HepG2 (cell line): ENCODE measurements at regions not wholly inside any gene's neighbourhood (a gene's known extent, or its start where the extent isn't known, plus 50 kb on each side); places are given as distances from the start of the nearest gene placed in this dataset.

Experiments used
- IRX3 ChIP-seq: sonication (generic); formaldehyde crosslinking; IDR thresholded peaks from 2 replicates; pipeline ENCODE4 v1.8.1; 2023; ENCODE audit warnings: mild to moderate bottlenecking, low read depth, missing genetic modification reagents, borderline replicate concordance
- KLF6 ChIP-seq: IDR thresholded peaks from 2 replicates; pipeline ENCODE4 v1.8.0; 2016; ENCODE audit warnings: missing biosample characterization, missing genetic modification reagents
- MTF1 ChIP-seq: sonication (generic); formaldehyde crosslinking; IDR thresholded peaks from 2 replicates; pipeline ENCODE4 v1.5.0; 2020; ENCODE audit warnings: missing genetic modification reagents
- POGZ ChIP-seq: sonication (generic); formaldehyde crosslinking; IDR thresholded peaks from 2 replicates; pipeline ENCODE4 v1.4.0; 2020; ENCODE audit warnings: mild to moderate bottlenecking, missing genetic modification reagents
- RXRB ChIP-seq: IDR thresholded peaks from 2 replicates; pipeline ENCODE4 v1.6.1; 2016; ENCODE audit warnings: borderline replicate concordance, missing genetic modification reagents, missing compliant biosample characterization
- SP1 ChIP-seq, 2 experiments: fragments of 450-650 bp in 1 of 2; sonication (generic) in 1 of 2; formaldehyde crosslinking in 1 of 2; IDR thresholded peaks; 2 replicates each; pipeline versions ENCODE4 v1.4.0 to v1.6.1; 2016 to 2020; ENCODE audit warnings: missing genetic modification reagents in 1 of 2
- SP4 ChIP-seq: sonication (generic); formaldehyde crosslinking; IDR thresholded peaks from 2 replicates; pipeline ENCODE4 v1.8.1; 2023; ENCODE audit warnings: mild to moderate bottlenecking, missing genetic modification reagents
- SRSF9 ChIP-seq: fragments of 200-400 bp; formaldehyde crosslinking; IDR thresholded peaks from 2 replicates; pipeline ENCODE4 v1.6.1; 2018; ENCODE audit warnings: borderline replicate concordance, mild to moderate bottlenecking, low read depth, low read length; ENCODE audit not compliant: insufficient read depth, poor library complexity, severe bottlenecking
- ZFP36L2 ChIP-seq: sonication (generic); formaldehyde crosslinking; IDR thresholded peaks from 2 replicates; pipeline ENCODE4 v1.4.0; 2020; ENCODE audit warnings: missing genetic modification reagents
- ZNF17 ChIP-seq: sonication (generic); formaldehyde crosslinking; IDR thresholded peaks from 2 replicates; pipeline ENCODE4 v1.5.0; 2020; ENCODE audit warnings: mild to moderate bottlenecking, missing genetic modification reagents
- ZNF224 ChIP-seq: sonication (generic); formaldehyde crosslinking; IDR thresholded peaks from 2 replicates; pipeline ENCODE4 v1.5.0; 2020; ENCODE audit warnings: mild to moderate bottlenecking, missing genetic modification reagents
- ZNF383 ChIP-seq: sonication (generic); formaldehyde crosslinking; IDR thresholded peaks from 2 replicates; pipeline ENCODE4 v1.4.0; 2020; ENCODE audit warnings: missing genetic modification reagents, mild to moderate bottlenecking, borderline replicate concordance
- ZNF570 ChIP-seq: sonication (generic); formaldehyde crosslinking; IDR thresholded peaks from 2 replicates; pipeline ENCODE4 v1.4.0; 2020; ENCODE audit warnings: mild to moderate bottlenecking, missing genetic modification reagents, borderline replicate concordance
- ZSCAN29 ChIP-seq: sonication (generic); formaldehyde crosslinking; conservative IDR thresholded peaks from 2 replicates; pipeline ENCODE4 v1.4.0; 2020; ENCODE audit warnings: mild to moderate bottlenecking, missing genetic modification reagents
- TF ChIP-seq, protein P1 (sequence below): sonication (generic); formaldehyde crosslinking; conservative IDR thresholded peaks from 2 replicates; pipeline ENCODE4 v1.5.0; 2020; ENCODE audit warnings: missing genetic modification reagents
- TF ChIP-seq, protein P2 (sequence below): sonication (generic); formaldehyde crosslinking; IDR thresholded peaks from 2 replicates; pipeline ENCODE4 v1.8.1; 2022; ENCODE audit warnings: mild to moderate bottlenecking, missing genetic modification reagents
- TF ChIP-seq, protein P3 (sequence below): sonication (generic); formaldehyde crosslinking; IDR thresholded peaks from 2 replicates; pipeline ENCODE4 v1.4.0; 2020; ENCODE audit warnings: mild to moderate bottlenecking, missing genetic modification reagents
- TF ChIP-seq, protein P4 (sequence below): sonication (generic); formaldehyde crosslinking; IDR thresholded peaks from 2 replicates; pipeline ENCODE4 v1.8.0; 2022; ENCODE audit warnings: low read depth, missing genetic modification reagents

GRCh38 chr16:31713071-31713944 lies 160.3 kb upstream of the ZNF267 start (continued):
- TF ChIP-seq MTF1, result peak; percentile 64; the same call in 1 of the 2 replicates
- TF ChIP-seq ZNF383 (CRISPR knock-in tag), result peak; percentile 80; the same call in 1 of the 2 replicates
- TF ChIP-seq, protein P1, sequence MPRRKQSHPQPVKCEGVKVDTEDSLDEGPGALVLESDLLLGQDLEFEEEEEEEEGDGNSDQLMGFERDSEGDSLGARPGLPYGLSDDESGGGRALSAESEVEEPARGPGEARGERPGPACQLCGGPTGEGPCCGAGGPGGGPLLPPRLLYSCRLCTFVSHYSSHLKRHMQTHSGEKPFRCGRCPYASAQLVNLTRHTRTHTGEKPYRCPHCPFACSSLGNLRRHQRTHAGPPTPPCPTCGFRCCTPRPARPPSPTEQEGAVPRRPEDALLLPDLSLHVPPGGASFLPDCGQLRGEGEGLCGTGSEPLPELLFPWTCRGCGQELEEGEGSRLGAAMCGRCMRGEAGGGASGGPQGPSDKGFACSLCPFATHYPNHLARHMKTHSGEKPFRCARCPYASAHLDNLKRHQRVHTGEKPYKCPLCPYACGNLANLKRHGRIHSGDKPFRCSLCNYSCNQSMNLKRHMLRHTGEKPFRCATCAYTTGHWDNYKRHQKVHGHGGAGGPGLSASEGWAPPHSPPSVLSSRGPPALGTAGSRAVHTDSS, result 0 out of 2 replicates have a peak, but pooled peaks have one; percentile 66
- TF ChIP-seq SP4 (CRISPR knock-in tag), result peak; percentile 86
- peak; percentile 91 for TF ChIP-seq KLF6 (CRISPR knock-in tag)
- TF ChIP-seq ZNF570 (CRISPR knock-in tag), result no peak
- peak; percentile 82 for TF ChIP-seq ZSCAN29 (CRISPR knock-in tag)
- peak; percentile 96 for TF ChIP-seq IRX3 (CRISPR knock-in tag)
- peak; percentile 92; the same call in 1 of the 2 replicates for TF ChIP-seq ZNF224
- TF ChIP-seq ZFP36L2, result no peak; the same call in 1 of the 2 replicates
- peak; percentile 84; the same call in 1 of the 2 replicates for TF ChIP-seq ZNF17 (CRISPR knock-in tag)
- TF ChIP-seq, protein P2, sequence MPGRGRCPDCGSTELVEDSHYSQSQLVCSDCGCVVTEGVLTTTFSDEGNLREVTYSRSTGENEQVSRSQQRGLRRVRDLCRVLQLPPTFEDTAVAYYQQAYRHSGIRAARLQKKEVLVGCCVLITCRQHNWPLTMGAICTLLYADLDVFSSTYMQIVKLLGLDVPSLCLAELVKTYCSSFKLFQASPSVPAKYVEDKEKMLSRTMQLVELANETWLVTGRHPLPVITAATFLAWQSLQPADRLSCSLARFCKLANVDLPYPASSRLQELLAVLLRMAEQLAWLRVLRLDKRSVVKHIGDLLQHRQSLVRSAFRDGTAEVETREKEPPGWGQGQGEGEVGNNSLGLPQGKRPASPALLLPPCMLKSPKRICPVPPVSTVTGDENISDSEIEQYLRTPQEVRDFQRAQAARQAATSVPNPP (CRISPR knock-in tag), result peak; percentile 93
- no peak for TF ChIP-seq SRSF9
- TF ChIP-seq SP1 (IDR thresholded peaks at IDR 0.05), result no peak
- peak; percentile 43; the same call in 1 of the 2 replicates for TF ChIP-seq SP1 (CRISPR knock-in tag; IDR thresholded peaks at IDR 0.05)
- TF ChIP-seq, protein P3, sequence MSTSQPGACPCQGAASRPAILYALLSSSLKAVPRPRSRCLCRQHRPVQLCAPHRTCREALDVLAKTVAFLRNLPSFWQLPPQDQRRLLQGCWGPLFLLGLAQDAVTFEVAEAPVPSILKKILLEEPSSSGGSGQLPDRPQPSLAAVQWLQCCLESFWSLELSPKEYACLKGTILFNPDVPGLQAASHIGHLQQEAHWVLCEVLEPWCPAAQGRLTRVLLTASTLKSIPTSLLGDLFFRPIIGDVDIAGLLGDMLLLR (CRISPR knock-in tag), result peak; percentile 87
- peak; percentile 86 for TF ChIP-seq POGZ
- TF ChIP-seq RXRB (CRISPR knock-in tag), result peak; percentile 80; the same call in 1 of the 2 replicates
- TF ChIP-seq, protein P4, sequence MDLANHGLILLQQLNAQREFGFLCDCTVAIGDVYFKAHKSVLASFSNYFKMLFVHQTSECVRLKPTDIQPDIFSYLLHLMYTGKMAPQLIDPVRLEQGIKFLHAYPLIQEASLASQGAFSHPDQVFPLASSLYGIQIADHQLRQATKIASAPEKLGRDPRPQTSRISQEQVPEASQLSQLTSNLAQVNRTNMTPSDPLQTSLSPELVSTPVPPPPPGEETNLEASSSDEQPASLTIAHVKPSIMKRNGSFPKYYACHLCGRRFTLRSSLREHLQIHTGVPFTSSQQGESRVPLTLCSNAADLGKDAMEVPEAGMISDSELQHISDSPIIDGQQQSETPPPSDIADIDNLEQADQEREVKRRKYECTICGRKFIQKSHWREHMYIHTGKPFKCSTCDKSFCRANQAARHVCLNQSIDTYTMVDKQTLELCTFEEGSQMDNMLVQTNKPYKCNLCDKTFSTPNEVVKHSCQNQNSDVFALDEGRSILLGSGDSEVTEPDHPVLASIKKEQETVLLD (CRISPR knock-in tag), result 0 out of 2 replicates have a peak, but pooled peaks have one; percentile 22
